ENCODE measurements at regions not wholly inside any gene's neighbourhood (a gene's known extent, or its start where the extent isn't known, plus 50 kb on each side); places are given as distances from the start of the nearest gene placed in this dataset.

DNA sequence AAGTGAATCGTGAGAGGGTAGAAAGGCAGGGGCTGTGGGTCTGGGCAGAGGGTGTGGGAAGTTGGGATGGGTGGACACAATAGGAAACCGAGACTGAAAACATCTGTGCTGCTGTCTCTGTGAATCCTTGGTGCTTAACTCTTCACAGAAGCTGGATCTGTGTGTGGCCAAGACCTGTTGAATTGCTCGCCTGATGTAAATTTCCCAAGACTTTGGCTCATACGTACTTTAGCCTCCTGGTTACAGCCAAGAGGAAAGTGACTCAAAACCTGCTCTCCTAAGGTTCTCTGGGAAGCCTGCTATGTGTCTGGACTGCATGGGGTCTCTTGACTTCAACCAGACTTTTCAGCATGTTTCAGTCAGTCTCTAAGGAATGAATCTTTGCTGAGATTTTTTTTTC lies 270.3 kb downstream of the RWDD3 start:
- DNase-seq (ENCODE audit: low read depth): no peak
- H3K4me3 ChIP-seq (ENCODE audit: low read length): no peak overlapping the region
- TF ChIP-seq, protein P1, sequence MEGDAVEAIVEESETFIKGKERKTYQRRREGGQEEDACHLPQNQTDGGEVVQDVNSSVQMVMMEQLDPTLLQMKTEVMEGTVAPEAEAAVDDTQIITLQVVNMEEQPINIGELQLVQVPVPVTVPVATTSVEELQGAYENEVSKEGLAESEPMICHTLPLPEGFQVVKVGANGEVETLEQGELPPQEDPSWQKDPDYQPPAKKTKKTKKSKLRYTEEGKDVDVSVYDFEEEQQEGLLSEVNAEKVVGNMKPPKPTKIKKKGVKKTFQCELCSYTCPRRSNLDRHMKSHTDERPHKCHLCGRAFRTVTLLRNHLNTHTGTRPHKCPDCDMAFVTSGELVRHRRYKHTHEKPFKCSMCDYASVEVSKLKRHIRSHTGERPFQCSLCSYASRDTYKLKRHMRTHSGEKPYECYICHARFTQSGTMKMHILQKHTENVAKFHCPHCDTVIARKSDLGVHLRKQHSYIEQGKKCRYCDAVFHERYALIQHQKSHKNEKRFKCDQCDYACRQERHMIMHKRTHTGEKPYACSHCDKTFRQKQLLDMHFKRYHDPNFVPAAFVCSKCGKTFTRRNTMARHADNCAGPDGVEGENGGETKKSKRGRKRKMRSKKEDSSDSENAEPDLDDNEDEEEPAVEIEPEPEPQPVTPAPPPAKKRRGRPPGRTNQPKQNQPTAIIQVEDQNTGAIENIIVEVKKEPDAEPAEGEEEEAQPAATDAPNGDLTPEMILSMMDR (conservative IDR thresholded peaks at IDR 0.05; ENCODE audit: low read depth, low read length): no peak

DNA sequence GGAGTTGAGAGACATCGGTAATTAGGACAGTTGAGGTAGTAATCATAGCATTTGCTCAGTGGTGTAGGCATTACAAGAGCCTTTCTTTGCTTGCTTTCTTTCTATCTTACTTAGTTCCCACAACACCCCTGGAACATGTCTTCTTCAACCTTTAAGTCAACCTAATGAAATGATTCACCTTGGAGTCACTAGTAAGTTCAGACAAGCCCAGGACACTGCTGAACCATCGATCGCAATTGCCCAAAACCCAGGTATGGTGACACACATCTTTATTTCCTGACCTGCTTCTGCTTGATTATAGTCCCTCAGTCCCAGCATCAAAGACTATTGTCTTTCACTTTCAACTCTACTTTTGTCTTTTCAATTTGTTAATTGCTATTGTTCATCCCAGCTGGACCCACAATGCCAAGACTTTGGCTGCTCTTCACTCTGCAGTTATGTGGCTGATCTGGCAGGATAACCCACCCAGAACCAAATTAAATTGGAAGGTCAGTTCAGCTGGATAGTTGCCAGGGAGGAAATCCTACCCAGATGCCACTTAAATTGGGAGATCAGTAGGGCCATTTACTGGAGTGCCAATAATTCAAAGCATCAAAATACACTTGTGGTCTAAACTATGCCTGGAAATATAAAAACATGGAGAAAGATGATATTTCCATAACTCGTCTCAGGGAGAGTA lies 272.9 kb downstream of the RWDD3 start:
- no peak overlapping the region for H3K4me3 ChIP-seq (ENCODE audit: low read length)
- TF ChIP-seq, protein P1 (conservative IDR thresholded peaks at IDR 0.05; ENCODE audit: low read depth, low read length): no peak
- DNase-seq (ENCODE audit: low read depth): no peak

DNA sequence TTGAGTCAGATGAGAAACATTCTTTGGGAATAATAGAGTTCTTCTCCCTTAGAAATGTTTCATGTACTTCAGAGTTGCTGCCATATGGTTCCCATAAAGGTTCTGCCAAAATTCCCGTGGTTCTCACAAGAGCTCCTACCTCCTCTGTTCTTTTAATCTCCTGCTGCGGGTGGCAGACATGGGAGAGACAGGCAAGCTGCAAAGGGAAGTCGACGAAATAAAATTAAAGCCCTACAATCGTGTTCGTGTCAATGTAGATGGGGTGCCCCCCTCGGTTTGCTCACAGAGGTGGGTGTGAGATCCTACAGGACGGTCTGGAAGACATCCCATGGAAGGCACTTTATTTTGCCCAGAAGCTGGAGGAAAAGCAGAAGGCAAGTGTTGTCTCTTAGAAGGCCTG lies 276.0 kb downstream of the RWDD3 start:
- DNase-seq (ENCODE audit: low read depth): no peak
- TF ChIP-seq, protein P1 (conservative IDR thresholded peaks at IDR 0.05; ENCODE audit: low read depth, low read length): no peak
- no peak overlapping the region for H3K4me3 ChIP-seq (ENCODE audit: low read length)

DNA sequence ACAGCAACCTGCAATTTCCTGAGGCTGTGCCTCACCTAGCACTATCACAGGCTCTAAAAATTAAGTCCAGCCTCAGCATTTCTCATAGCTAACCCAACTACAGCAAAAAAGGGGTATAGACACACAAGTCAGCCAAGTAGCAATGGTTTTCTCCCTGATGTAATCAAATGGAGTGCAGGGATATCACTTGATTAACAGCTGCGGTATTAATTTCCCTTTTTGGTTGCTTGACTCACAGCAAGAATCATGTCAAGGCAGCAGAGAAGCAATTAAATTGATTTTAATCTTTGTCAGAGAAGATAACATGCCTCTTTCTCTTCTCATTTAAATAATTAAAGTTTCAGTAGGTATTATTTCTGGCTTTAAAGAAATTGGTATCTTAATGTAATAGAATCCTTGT lies 278.9 kb downstream of the RWDD3 start:
- no peak for DNase-seq (ENCODE audit: low read depth)
- TF ChIP-seq, protein P1 (conservative IDR thresholded peaks at IDR 0.05; ENCODE audit: low read depth, low read length): no peak
- no peak overlapping the region for H3K4me3 ChIP-seq (ENCODE audit: low read length)

DNA sequence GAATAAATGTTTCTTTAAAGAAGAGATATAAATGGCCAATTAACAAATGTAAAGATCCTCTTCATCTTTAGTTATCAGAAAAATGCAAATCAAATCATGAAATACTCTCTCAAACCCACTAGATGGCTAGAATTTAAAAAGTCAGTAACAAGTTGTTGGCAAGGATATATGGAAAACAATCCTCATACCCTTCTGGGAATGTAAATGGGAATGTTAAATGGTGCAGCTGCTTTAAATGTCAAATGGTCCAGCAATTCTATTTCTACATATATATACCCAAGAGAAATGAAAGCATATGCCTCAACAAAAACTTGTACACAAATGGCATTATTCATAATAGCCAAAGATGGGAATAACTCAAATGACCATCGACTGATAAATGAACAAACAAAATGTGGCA lies 283.5 kb downstream of the RWDD3 start:
- no peak for DNase-seq (ENCODE audit: low read depth)
- TF ChIP-seq, protein P1 (conservative IDR thresholded peaks at IDR 0.05; ENCODE audit: low read depth, low read length): no peak
- H3K4me3 ChIP-seq (ENCODE audit: low read length): no peak overlapping the region

DNA sequence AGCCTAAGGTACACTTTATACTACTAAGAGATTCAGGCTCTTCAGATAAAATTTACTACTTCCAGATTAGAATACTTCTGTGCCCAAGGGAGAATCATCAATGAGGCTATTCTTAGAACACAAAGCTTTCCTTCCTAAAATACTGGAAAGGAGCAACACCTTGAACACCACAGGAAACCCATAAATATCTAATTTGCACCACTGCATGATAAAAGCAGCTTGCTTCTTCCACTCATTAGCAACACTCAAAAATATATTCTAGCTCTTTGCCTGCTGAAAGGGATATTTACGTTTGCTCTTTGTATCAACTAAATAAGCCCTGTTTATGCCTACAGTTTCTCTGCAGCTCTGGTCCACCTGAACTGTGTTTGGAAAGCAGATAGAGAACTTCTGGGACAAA lies 284.3 kb downstream of the RWDD3 start:
- DNase-seq (ENCODE audit: low read depth): no peak
- TF ChIP-seq, protein P1 (conservative IDR thresholded peaks at IDR 0.05; ENCODE audit: low read depth, low read length): no peak

DNA sequence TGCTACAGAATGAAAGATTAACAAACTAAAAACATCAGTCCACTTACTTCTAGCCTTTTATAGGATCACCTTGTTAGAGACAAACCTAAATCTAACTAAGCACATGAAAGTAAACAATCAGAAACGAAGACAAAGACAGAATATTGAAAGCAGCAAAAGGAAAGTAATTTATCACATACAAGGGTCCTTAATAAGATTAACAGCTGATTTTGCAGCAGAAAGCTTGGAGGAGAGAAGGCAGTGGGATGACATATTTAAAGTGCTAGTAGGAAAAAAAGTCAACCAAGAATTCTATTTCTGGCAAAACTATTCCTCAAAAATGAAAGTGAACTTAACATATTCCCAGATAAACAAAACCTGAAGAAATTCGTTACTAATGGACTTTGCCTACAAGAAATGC lies 286.4 kb downstream of the RWDD3 start:
- TF ChIP-seq, protein P1 (conservative IDR thresholded peaks at IDR 0.05; ENCODE audit: low read depth, low read length): no peak
- DNase-seq (ENCODE audit: low read depth): no peak
- H3K4me3 ChIP-seq (ENCODE audit: low read length): no peak overlapping the region

More for the DNA sequence above, 284.3 kb downstream of the RWDD3 start:
- H3K4me3 ChIP-seq (ENCODE audit: low read length): no peak overlapping the region
